ENCODE measurements at regions not wholly inside any gene's neighbourhood (a gene's known extent, or its start where the extent isn't known, plus 50 kb on each side); places are given as distances from the start of the nearest gene placed in this dataset.

DNA sequence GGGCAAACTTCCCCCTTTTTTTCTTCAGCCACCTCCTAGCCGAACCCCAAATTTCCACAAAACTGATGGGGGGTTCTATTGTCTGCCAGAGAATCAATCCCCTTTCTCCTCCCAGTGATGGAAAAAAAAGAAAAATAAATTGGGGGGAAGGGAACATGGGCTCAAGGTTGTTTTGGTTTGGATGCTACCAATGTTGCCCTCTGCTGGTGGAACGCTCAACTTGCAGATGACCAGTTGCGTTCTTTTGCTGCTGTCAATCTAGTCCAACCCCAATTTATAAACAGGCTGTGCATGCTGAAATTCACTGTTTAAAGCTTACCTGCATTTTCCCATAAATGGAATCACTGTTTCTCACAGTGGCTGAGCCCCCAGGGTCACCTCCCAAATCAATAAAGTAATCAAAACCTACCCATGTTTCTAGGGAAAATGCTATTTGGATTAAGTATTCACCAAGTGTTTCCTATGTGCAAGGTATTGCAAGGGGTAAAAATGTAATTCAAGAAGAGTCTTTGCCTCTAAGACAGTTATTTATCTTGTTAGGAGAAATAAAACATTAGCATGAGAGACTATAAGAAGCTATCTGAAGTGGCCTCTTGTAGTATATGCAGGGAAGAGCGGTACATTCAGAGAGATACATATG, 116.7 kb upstream of the TMEM164 start (continued):
- TF ChIP-seq, protein P1, sequence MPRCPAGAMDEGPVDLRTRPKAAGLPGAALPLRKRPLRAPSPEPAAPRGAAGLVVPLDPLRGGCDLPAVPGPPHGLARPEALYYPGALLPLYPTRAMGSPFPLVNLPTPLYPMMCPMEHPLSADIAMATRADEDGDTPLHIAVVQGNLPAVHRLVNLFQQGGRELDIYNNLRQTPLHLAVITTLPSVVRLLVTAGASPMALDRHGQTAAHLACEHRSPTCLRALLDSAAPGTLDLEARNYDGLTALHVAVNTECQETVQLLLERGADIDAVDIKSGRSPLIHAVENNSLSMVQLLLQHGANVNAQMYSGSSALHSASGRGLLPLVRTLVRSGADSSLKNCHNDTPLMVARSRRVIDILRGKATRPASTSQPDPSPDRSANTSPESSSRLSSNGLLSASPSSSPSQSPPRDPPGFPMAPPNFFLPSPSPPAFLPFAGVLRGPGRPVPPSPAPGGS (IDR thresholded peaks at IDR 0.05; ENCODE audit: borderline replicate concordance, insufficient read depth, low read depth, low read length, poor library complexity, severe bottlenecking): no peak
- TF ChIP-seq SPI1 (IDR thresholded peaks at IDR 0.05; ENCODE audit: borderline replicate concordance, insufficient read depth, low read depth, low read length) (no peak), ASH2L (IDR thresholded peaks at IDR 0.05; ENCODE audit: borderline replicate concordance, low read depth) (no peak), FOXM1 (IDR thresholded peaks at IDR 0.05; ENCODE audit: low read depth, low read length) (no peak), YY1 (IDR thresholded peaks at IDR 0.05; ENCODE audit: low read depth, low read length) (0 out of 2 replicates have a peak, but pooled peaks have one; percentile 24), IKZF1 (conservative IDR thresholded peaks at IDR 0.05) (no peak), EP300 (IDR thresholded peaks at IDR 0.05; ENCODE audit: borderline replicate concordance in 1 of 2, control insufficient read depth in 1 of 2, low read depth in 2 of 2, low read length in 2 of 2) (no peak), ATF7 (IDR thresholded peaks at IDR 0.05; ENCODE audit: low read depth) (no peak)
- TF ChIP-seq, protein P2, sequence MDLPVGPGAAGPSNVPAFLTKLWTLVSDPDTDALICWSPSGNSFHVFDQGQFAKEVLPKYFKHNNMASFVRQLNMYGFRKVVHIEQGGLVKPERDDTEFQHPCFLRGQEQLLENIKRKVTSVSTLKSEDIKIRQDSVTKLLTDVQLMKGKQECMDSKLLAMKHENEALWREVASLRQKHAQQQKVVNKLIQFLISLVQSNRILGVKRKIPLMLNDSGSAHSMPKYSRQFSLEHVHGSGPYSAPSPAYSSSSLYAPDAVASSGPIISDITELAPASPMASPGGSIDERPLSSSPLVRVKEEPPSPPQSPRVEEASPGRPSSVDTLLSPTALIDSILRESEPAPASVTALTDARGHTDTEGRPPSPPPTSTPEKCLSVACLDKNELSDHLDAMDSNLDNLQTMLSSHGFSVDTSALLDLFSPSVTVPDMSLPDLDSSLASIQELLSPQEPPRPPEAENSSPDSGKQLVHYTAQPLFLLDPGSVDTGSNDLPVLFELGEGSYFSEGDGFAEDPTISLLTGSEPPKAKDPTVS (IDR thresholded peaks at IDR 0.05; ENCODE audit: low read depth, low read length): no peak
- TF ChIP-seq, protein P3, sequence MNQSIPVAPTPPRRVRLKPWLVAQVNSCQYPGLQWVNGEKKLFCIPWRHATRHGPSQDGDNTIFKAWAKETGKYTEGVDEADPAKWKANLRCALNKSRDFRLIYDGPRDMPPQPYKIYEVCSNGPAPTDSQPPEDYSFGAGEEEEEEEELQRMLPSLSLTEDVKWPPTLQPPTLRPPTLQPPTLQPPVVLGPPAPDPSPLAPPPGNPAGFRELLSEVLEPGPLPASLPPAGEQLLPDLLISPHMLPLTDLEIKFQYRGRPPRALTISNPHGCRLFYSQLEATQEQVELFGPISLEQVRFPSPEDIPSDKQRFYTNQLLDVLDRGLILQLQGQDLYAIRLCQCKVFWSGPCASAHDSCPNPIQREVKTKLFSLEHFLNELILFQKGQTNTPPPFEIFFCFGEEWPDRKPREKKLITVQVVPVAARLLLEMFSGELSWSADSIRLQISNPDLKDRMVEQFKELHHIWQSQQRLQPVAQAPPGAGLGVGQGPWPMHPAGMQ (IDR thresholded peaks at IDR 0.05; ENCODE audit: borderline replicate concordance): no peak
- TF ChIP-seq, protein P4, sequence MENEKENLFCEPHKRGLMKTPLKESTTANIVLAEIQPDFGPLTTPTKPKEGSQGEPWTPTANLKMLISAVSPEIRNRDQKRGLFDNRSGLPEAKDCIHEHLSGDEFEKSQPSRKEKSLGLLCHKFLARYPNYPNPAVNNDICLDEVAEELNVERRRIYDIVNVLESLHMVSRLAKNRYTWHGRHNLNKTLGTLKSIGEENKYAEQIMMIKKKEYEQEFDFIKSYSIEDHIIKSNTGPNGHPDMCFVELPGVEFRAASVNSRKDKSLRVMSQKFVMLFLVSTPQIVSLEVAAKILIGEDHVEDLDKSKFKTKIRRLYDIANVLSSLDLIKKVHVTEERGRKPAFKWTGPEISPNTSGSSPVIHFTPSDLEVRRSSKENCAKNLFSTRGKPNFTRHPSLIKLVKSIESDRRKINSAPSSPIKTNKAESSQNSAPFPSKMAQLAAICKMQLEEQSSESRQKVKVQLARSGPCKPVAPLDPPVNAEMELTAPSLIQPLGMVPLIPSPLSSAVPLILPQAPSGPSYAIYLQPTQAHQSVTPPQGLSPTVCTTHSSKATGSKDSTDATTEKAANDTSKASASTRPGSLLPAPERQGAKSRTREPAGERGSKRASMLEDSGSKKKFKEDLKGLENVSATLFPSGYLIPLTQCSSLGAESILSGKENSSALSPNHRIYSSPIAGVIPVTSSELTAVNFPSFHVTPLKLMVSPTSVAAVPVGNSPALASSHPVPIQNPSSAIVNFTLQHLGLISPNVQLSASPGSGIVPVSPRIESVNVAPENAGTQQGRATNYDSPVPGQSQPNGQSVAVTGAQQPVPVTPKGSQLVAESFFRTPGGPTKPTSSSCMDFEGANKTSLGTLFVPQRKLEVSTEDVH (IDR thresholded peaks at IDR 0.05; ENCODE audit: low read depth, partially characterized antibody): no peak
- TF ChIP-seq, protein P5, sequence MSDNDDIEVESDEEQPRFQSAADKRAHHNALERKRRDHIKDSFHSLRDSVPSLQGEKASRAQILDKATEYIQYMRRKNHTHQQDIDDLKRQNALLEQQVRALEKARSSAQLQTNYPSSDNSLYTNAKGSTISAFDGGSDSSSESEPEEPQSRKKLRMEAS (IDR thresholded peaks at IDR 0.05; ENCODE audit: low read depth, low read length): no peak
